ENCODE measurements at regions not wholly inside any gene's neighbourhood (a gene's known extent, or its start where the extent isn't known, plus 50 kb on each side); places are given as distances from the start of the nearest gene placed in this dataset.

- no peak for DNase-seq
Measured at GRCh38 chr15:29601811-29602210, 220.5 kb downstream of the TJP1 start.

GRCh38 chr15:29600262-29600661 is 222.0 kb downstream of the TJP1 start:
- DNase-seq, result no peak

- peak in 1 of 2 experiments; percentile 2 for DNase-seq
Measured at GRCh38 chr15:29596266-29596665, 226.0 kb downstream of the TJP1 start.

- DNase-seq, result no peak
Measured at GRCh38 chr15:29593629-29594028, 228.6 kb downstream of the TJP1 start.

- DNase-seq, result no peak
Measured at GRCh38 chr15:29593111-29593510, 229.2 kb downstream of the TJP1 start.

- no peak for DNase-seq
Measured at GRCh38 chr15:29590701-29591100, 231.6 kb downstream of the TJP1 start.

- DNase-seq, result no peak
Measured at GRCh38 chr15:29589975-29590374, 232.3 kb downstream of the TJP1 start.

- DNase-seq, result no peak
Measured at GRCh38 chr15:29589416-29589815, 232.9 kb downstream of the TJP1 start.

GRCh38 chr15:29573197-29573838 is 248.9 kb downstream of the TJP1 start:
- DNase-seq, result no peak

- no peak for DNase-seq
Measured at GRCh38 chr15:29571792-29572431, 250.4 kb downstream of the TJP1 start.

GRCh38 chr15:29570948-29571791 is 251.1 kb downstream of the TJP1 start:
- no peak for DNase-seq

GRCh38 chr15:29570121-29570947 is 251.9 kb downstream of the TJP1 start:
- DNase-seq, result no peak

GRCh38 chr15:29569533-29570092 is 252.7 kb downstream of the TJP1 start:
- DNase-seq, result no peak

GRCh38 chr15:29568840-29569532 is 253.3 kb downstream of the TJP1 start:
- no peak for DNase-seq

GRCh38 chr15:29567336-29567735 is 254.9 kb downstream of the TJP1 start:
- DNase-seq, result no peak

GRCh38 chr15:29566914-29567313 is 255.4 kb downstream of the TJP1 start:
- DNase-seq, result no peak

- no peak for DNase-seq
Measured at GRCh38 chr15:29563112-29563511, 259.2 kb downstream of the TJP1 start.

- no peak for DNase-seq
Measured at GRCh38 chr15:29560896-29561295, 261.4 kb downstream of the TJP1 start.

- DNase-seq, result no peak
Measured at GRCh38 chr15:29558261-29558660, 264.0 kb downstream of the TJP1 start.

- no peak for DNase-seq
Measured at GRCh38 chr15:29557171-29557570, 265.1 kb downstream of the TJP1 start.

GRCh38 chr15:29556380-29556779 is 265.9 kb downstream of the TJP1 start:
- no peak for DNase-seq

- DNase-seq, result no peak
Measured at GRCh38 chr15:29554531-29554930, 267.7 kb downstream of the TJP1 start.
